SK-N-MC (cell line): ENCODE measurements at regions not wholly inside any gene's neighbourhood (a gene's known extent, or its start where the extent isn't known, plus 50 kb on each side); places are given as distances from the start of the nearest gene placed in this dataset.

Source experiments
- EZH2 ChIP-seq: fragments of 200-600 bp; sonication (generic); IDR thresholded peaks from one replicate; pipeline ENCODE4 v1.6.1; 2017; ENCODE audit warnings: antibody characterized with exemption
- FOXP2 ChIP-seq: optimal IDR thresholded peaks from 2 replicates; pipeline ENCODE3; 2011; ENCODE audit warnings: mild to moderate bottlenecking, moderate library complexity; ENCODE audit not compliant: insufficient read depth; ENCODE audit errors: extremely low read length, control extremely low read depth
- POLR2AphosphoS5 ChIP-seq: IDR thresholded peaks from 2 replicates; pipeline ENCODE4 v1.6.1; 2012; ENCODE audit warnings: mild to moderate bottlenecking, low read depth, low read length, borderline replicate concordance

DNA sequence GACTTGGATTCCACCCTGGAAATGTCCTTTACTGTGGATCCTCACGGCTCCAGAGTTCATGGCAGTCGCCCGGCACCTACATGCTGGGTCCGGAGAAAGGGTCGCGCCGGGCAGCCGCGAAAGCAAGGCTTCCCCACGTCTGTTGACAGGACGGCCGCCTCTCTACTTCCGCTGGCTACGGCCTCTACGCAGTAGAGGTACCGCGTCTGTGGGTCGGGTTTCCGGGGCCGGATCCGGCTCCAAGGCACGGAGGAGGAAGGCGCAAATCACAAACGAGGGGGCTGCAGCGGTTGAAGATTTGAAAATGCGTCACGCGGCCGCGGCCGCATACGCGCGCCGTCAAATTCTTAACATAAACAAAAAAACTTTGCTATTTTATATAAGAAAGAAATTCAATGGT, 649.6 kb downstream of the REEP3 start:
- TF ChIP-seq EZH2 (no peak), POLR2AphosphoS5 (no peak), FOXP2 (no peak)
